GM21447 (cell line): ENCODE measurements at regions not wholly inside any gene's neighbourhood (a gene's known extent, or its start where the extent isn't known, plus 50 kb on each side); places are given as distances from the start of the nearest gene placed in this dataset.

ENCODE experiments used
- ATAC-seq: cut with Tn5 transposase; IDR thresholded peaks from one replicate; pipeline ENCODE4 v1.9.1; 2021; ENCODE audit not compliant: unreplicated experiment

- ATAC-seq, result no peak
Measured at GRCh38 chrX:107560041-107560440, 68.3 kb upstream of the PRPS1 start.

DNA sequence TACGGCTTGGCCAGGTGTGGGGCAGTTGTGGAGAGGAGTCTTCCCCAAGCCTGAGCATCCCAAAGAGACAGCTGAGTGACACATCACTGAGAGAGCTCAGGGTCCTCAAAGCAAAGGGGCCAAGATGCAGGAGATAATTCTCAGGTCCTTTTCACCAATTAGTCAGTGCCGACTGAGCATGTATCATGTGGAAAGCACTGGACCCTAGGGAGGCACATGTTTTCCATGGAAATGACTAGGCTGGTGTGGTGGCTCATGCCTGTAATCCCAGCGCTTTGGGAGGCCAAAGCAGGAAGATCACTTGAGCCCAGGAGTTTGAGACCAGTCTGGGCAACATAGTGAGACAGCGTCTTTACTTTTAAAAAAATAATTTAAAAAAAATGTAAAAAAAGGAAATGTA lies 67.3 kb upstream of the PRPS1 start:
- ATAC-seq, result no peak

- no peak for ATAC-seq
Measured at GRCh38 chrX:107561468-107562215, 66.7 kb upstream of the PRPS1 start.

DNA sequence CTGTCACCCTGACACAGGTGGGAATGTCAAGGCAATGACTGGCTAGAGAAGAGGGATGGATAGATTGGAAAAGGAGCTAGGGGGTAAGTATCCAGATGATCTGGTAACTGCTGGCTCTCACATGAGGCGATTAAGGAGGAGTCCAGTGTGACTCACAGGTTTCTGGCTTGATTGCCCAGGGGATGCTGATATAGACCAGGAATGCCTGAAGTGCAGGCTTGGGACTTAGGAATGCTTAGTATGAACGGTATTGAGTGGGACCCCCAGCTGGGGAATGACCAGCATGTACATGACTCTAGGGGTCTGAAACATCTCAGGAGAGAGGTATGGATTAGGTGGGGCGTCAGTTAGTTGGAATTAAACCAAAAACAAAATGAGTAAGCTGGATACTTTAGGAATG lies 65.8 kb upstream of the PRPS1 start:
- ATAC-seq, result no peak

DNA sequence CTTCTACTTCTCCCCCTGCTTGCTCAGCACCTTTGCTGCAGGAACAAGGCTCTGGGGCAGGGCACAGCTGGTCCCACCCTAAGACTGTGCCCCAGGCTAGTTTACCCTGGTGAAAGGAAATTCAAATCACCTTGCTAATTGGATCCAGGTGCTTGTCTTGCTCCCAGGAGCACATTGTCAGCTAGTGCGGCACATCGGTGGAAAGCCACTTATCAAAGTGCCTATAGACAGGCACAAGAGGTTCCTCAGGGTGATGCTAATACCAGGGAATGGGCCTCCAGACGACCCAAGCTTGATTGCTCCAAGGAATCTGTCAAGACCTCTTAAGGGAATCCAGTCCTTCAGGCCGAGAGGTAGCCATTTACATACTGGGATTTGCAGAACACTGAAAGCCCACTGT lies 64.5 kb upstream of the PRPS1 start:
- ATAC-seq, result no peak

DNA sequence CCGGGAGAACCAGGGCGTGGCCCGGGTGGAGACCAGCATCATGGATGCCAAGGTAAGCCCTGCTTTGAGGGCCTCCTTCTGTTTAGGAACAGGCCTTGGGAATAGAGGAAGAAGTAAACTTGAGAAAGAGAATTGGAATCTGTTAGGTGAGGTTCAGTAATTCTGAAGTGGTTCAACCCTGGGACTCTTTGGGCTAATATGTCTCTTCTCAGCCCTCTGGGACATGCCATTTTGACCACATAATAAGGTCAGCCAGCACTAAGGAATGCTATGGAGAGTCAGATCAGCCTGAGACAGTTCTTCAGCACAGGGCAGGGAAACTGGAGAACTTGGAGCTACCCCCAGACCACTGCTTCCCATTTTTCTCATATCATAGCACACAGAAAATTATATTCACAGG lies 63.3 kb upstream of the PRPS1 start:
- no peak for ATAC-seq

DNA sequence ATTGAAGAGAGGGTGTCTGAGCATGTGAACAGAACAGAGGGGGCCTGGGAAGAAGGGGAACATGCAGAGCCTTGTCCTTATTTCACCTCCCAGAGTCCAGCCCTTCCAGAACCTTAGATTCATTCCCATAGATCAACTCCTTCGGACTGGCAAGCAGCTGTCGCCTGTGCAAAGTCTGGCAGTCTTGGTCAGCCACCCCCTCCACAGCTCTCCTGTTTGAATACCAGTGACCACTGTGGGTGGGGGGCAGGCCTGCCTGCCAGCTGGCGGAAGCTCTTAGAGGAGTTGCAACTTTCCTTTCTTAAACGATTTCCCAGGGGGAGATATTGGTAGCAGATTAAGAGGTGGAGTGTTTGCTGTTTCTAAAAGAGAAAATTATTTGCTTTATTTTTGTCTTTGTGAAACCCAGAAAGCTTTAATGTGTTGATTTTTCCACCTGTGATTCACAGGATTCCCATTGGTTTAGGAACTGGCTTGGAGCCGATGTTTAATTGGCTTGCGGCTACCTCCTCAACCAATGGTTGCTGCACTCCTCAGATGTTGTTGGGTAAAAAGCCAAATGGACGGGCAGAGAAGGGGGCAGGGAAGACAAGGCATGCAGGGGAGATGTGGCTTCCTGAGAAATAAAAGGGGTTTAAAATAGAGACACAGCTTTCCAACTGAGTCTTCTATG lies 62.2 kb upstream of the PRPS1 start:
- no peak for ATAC-seq

- no peak for ATAC-seq
Measured at GRCh38 chrX:107566604-107567262, 61.6 kb upstream of the PRPS1 start.

DNA sequence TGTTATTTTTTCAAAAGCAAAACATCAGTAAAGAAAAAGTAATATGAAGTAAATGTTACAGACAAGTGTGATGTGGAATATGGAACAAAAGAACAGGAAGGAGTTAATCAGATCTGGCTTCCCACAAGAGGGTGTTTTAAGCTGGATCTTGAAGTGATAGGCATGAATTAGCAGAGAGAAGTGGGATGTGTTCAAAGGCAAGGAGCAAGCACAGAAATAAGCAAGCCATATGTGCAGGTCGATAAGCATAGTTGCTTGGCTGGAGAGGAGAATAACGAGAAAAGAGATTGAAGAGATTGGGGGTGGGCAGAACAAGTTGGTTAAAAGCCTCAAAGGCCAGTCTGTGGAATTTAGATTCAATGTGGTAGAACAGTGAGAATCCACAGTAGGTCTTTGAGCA lies 60.9 kb upstream of the PRPS1 start:
- no peak for ATAC-seq

DNA sequence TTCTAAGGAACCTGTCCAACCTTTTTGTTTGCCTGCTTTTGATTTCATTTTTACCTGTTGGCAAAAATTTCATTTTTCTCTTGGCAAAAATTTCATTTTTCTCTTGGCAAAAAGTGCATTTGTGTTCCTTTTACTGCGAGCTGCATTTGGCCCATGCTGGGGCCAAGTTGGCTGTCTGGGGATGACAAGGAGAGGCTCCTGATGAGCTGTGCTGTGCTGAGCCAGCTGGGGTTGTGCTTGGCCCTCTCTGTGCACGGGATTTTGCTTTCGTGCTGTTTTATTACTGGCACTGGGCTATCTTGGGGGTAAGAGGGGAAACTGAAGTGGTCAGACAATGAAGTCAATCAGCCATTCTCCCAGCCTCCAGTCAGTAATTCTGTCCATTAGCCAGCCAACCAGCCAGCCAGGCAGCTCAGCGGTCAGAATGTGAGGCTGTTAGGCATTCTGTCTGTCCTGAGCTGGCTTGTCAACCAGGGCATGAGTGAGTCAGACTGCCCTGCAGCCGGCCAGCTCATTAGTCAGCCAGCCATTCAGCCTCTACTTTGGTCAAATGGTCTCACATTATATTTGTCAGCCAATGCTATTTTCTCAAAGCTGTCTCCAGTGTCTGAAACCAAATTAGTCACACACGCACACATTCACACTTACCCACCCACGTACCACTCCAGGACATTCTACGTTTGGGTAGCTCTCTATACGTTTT lies 56.9 kb upstream of the PRPS1 start:
- ATAC-seq, result no peak

DNA sequence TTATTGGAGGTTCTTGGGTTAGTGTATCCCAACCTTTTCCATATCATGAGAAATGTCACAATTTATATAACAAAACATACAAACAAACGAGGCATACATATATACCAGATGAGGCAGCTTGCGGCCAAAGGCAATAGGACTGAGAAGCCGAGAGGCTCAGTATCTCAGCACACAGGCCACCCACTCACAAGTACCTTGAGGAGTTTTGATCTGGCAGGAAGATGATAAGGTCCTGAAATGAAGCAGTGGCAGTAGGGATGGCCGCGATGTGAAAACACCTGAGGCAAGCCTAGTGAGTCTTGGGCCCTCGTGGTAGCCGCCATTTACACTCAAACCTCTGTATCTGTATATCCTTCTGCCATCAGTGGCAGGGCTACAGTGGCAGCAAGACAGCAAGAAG lies 55.3 kb upstream of the PRPS1 start:
- no peak for ATAC-seq

DNA sequence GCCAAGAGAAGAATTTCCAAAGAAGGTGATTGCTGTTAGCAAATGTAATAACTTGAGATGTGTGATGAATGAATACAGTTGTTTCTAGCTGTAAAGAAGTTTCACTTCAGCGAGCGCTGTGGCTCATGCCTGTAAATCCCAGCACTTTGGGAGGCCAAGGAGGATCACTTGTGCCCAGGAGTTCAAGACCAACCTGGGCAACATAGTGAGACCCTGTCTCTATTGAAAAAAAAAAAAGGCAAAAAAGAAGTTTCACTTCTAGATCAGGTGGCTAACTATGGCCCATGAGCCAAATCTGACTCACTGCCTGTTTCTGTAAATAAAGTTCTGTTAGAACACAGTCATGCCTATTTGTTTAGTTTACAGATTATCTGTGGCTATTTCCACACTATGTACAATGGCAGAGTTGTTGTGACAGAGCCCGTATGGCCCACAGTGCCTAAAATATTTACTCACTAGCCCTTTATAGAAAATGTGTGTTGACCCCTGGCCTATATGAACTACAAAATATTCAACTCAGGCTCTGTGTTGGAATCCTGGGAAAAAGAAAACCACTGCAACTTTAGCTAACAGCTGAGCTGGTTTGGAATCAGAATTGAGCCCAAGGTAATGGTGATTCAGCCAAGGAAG lies 54.1 kb upstream of the PRPS1 start:
- ATAC-seq, result no peak

GRCh38 chrX:107574711-107575110 lies 53.6 kb upstream of the PRPS1 start:
- no peak for ATAC-seq

GRCh38 chrX:107576392-107576791 lies 51.9 kb upstream of the PRPS1 start:
- ATAC-seq, result no peak

GRCh38 chrX:107576841-107577240 lies 51.5 kb upstream of the PRPS1 start:
- peak; percentile 77 for ATAC-seq

GRCh38 chrX:107577933-107578332 lies 50.4 kb upstream of the PRPS1 start:
- no peak for ATAC-seq
